GM12865 (cell line): ENCODE measurements at regions not wholly inside any gene's neighbourhood (a gene's known extent, or its start where the extent isn't known, plus 50 kb on each side); places are given as distances from the start of the nearest gene placed in this dataset.

Source experiments
- DNase-seq: peaks from one replicate; pipeline ENCODE4 v3.0.0; 2010; ENCODE audit warnings: low read depth
- H3K4me3 ChIP-seq: 2 replicates; pipeline ENCODE4 v1.5.1; 2011; ENCODE audit warnings: mild to moderate bottlenecking, low read depth, low read length, control low read depth
- CTCF ChIP-seq: IDR thresholded peaks from 2 replicates; pipeline ENCODE4 v1.5.1; 2011; ENCODE audit warnings: low read length, control low read depth, low read depth, inconsistent platforms; ENCODE audit not compliant: insufficient read depth; ENCODE audit errors: missing control alignments

GRCh38 chr3:127484601-127485388, 105.7 kb downstream of the TPRA1 start:
- DNase-seq, result peak; percentile 30
- TF ChIP-seq CTCF, result no peak
- no peak overlapping the region for H3K4me3 ChIP-seq

DNA sequence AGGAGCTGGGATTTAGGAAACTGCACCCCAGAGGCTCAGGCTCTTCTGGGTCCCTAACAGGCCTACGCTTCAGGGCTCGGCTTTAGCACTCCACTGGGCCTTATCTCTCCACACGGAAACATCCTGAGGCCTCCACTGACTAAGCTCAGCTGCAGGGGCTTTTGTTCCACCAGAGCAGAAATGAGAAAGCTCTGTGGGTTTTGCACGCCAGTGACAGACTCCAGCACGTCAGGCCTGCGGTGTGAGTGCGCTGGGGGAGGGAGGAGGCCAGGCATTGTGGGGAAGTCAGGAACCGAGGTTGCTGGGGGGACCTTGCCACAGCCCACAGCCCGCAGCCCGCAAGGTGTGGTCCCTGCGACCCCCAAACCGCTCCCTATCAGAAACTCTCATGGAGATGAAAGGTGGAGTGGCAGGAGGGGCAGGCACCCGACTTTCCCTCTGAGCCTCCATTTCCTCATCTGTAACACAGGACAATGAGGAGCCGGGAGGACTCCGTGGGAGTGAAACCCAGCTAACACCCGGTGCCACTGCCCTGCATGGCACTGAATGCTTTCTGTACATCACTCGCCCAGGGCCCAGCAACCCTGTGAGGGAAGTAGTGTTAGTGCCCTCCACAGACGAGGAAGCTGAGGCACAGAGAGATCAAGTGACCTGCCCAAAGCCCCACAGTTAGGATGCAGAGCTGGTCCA, 106.5 kb downstream of the TPRA1 start:
- TF ChIP-seq CTCF, result no peak
- DNase-seq, result peak; percentile 80
- H3K4me3 ChIP-seq, result no peak overlapping the region

DNA sequence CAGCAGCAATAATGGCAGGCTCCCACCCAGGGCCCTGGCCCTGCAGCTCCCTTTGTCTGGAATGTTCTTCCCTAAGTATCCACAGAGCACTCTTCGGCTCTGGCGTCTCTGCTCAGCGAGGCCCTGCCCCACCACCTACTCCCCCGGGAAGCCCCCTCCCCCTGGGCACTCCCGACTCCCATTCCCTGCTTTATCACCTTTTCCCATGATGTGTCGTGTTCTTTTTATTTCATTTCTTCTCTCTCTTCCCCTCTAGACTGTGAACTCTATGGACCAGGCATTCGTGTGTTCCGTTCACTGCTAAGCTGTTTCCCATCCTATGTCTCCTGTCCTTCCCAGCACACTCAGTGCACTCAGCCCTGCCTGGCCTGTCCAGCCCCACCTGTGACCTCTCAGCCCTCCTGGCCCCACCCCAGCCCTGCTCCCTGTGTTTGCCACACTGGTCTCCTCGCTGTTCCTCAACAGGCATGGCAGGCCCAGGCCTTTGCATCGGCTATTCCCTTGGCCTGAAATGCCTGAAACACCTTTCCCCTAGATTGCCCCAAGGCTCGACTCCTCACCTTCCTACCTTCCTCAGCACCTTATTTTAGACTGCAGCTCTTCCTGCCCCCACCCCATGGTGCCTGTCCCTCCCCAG, 107.4 kb downstream of the TPRA1 start:
- no peak overlapping the region for H3K4me3 ChIP-seq
- DNase-seq, result no peak
- no peak for TF ChIP-seq CTCF

DNA sequence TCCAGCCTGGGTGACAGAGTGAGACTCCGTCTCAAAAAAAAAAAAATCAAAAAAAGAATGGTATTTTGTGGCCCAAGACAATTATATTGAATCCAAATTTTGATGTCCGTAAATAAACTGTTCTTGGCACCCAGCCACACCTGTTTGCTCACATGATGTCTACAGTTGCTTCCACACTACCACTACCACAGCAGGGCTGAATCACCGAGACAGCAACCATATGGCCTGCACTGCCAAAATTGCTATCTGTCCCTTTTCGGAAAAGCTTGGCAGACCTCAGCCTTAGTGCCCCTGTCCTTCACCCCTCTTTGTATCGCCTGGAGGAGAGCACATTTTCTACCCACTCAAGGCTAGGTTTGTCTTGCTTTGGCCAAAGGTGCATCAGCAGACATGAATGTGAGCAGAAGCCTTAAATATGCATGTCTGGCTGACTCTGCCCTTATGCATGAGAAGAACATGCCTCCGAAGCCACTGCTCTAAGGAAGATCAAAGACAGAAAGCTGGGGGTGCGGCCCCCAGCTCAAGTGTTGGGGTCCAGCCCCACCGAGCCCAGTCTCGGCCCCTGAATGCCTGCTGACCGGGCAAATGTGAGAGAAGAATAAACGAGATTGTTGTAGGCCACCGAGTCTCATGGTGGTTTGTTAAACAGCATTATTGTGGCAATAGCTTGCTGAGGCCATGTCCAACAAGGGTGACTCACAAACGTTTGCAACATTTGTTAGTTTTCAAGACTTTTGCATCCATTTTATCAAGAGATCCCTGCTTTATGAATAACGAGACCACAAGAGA, 108.1 kb downstream of the TPRA1 start:
- DNase-seq, result no peak
- no peak for TF ChIP-seq CTCF
- H3K4me3 ChIP-seq, result no peak overlapping the region

- DNase-seq, result no peak
- TF ChIP-seq CTCF, result no peak
- H3K4me3 ChIP-seq, result no peak overlapping the region
Measured at GRCh38 chr3:127480196-127480954, 110.2 kb downstream of the TPRA1 start.

- no peak overlapping the region for H3K4me3 ChIP-seq
- TF ChIP-seq CTCF, result no peak
- DNase-seq, result no peak
Measured at GRCh38 chr3:127479449-127479848, 111.1 kb downstream of the TPRA1 start.
